ENCODE measurements at regions not wholly inside any gene's neighbourhood (a gene's known extent, or its start where the extent isn't known, plus 50 kb on each side); places are given as distances from the start of the nearest gene placed in this dataset.

DNA sequence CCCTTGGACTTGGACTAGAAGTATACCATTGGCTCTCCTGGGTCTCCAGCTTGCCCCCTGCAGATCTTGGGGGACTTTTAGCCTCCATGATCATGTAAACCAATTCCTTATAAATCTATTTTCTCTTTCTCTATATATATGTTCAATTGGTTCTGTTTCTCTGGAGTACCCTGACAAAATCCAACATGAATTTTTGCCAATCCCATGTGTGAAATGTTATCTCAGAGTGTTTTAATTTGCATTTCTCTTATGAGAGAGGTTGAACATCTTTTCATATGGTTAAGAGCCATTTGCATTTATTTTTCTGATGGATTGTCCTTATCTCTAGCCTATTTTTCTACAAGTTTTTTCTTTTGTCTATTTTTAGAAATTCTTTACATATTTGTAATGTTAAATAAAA is 131.7 kb upstream of the NEO1 start:
- no peak for DNase-seq (ENCODE audit: low spot score)

DNA sequence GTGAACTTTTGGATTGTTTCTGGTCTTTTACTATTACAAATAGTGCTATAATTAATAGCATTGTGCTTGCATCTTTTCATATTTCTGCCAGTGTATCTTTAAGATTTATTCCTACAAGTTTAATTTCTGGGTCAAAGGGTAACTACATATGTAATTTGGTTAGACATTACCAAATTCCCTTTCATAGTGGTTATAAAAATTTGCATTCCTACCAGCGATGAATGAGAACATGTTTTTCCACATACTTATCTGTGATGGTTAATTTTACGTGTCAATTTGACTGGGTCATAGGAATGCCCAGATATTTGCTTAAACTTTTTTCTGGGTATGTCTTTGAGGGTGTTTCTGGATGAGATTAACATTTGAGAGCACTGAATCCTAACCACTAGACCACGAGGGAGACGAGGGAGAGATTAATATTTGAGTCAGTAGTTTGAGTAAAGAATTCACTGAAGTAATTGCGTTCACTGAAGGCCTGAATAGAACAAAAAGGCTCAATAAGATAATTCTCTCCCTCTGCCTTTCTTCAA is 132.3 kb upstream of the NEO1 start:
- DNase-seq (ENCODE audit: low spot score), result no peak

DNA sequence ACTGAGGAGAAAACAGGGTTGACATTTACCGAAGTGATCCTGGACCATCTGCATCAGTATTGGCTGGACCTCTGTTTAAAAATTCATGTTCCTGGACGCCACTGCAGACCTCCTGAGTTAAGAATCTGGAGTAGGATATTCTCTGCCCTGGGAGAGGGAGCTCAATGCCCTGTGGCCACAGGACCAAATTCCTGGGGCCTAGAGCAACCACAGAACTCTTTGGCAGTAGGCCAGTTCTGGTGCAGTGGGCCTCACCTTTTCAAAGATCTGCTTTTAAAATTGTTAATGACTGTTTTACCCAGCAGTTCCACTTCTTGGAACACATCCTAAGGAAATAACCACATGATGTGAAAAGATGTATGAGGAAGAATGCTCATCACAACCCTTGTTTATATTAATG is 133.3 kb upstream of the ADPGK start:
- peak; percentile 7 for DNase-seq (ENCODE audit: low spot score)

DNA sequence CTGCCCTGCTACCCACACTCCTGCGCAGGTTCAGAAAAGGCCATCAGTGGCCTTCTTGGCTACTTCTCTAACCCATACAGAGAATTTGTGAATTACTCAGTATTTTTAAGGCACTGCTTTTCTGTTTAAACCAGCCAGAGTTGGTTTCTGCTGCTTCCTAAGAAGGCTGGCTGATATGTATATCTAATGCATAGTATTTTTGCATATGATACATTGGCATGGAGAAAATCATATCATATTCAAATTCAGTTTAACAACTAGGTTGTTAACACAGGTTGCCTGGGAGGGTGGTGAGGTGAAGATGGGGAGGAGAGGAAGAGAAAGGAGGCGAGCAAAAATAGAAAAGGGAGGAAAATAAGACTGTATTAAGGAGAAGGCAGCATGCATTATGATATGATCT is 132.8 kb upstream of the ADPGK start:
- DNase-seq (ENCODE audit: low spot score), result no peak

DNA sequence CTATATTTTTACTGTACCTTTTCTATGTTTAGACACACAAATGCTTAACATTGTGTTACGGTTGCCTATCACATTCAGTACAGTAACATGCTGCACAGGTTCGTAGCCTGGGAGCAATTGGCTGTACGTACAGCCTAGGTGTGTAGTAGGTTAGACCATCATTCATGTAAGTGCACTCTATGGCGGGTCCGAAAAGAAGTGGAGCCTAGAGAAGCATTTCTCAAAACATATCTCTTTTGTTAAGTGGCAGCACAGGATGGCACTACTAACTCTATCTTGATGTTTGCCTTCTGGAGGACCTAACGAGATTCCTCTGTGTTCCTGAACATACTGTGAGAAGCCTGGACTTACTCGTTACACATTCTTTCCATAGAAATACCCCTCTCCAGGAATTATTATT is 132.3 kb upstream of the ADPGK start:
- no peak for DNase-seq (ENCODE audit: low spot score)

DNA sequence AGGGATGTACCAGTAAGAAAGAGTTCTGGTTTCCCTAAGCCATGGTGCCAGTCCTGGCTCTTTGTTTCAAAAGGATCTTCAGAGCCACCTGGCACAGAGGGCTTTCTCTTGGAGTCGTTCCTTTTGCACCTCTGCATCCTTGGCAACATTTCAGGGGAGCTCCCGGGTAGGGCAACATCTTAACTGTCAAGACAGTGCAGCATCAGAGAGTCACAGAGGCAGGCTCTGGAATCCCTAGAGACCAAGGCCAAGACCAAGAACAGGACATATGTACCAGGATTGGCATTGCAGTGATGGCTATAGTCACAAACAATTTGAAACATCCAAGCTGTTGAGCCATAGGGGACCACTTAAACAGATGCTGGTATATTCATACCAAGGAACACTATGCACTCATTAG is 129.4 kb upstream of the ADPGK start:
- no peak for DNase-seq (ENCODE audit: low spot score)

DNA sequence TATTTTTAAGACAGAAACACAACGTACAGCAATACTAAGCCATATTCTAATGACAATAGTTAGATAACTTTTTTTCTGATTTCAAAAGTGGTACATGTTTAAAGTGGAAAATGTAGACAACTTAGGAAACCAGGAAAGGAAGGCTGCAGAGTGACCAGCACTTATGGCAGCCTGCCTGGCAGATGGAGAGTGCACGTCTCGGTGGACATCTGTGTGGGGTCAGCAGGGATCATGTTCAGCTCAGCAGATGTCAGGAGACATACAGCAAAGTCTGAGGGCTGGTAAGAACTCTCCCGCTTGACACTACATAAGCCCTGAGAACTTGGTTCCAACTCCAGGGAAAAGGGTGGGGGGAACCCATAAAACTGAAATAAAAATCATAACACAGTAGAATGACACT is 128.6 kb upstream of the ADPGK start:
- DNase-seq (ENCODE audit: low spot score), result no peak

DNA sequence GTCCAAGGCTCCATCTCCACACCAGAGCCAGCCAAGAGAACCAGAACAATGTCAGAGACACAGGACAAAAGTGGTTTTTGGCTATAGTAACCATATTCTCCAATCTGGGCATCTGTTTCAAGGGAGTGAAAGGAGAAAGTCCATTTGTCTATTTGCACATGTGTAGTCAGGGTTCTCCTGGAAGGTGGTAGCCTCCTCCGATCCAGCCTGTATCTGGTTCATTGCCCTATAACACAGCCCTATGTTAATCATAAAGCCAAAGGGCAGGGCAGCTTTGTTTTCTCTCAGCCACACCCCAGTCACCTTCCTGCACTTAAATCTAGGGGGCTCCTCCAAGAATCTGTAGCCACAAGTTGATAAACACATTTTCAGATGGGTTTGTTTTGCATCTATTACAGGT is 128.1 kb upstream of the ADPGK start:
- no peak for DNase-seq (ENCODE audit: low spot score)

DNA sequence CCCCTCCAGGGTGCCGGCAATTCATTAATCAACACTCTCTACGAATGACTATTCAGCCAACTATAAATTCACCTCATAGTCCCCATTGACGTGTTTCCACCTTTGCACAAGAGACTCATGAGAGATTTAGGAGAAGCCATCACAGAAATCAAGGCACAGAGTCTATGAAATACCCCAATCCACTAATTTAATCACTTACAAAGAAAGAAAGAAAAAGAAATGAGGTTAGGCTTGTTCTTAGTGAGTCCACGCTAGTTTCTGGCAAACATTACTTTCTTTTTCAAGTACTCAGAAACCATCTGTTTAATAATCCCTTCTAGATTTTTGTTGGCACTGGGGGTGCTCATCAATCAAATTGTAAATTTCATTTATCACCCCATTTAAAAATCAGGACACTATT is 125.2 kb upstream of the ADPGK start:
- no peak for DNase-seq (ENCODE audit: low spot score)

DNA sequence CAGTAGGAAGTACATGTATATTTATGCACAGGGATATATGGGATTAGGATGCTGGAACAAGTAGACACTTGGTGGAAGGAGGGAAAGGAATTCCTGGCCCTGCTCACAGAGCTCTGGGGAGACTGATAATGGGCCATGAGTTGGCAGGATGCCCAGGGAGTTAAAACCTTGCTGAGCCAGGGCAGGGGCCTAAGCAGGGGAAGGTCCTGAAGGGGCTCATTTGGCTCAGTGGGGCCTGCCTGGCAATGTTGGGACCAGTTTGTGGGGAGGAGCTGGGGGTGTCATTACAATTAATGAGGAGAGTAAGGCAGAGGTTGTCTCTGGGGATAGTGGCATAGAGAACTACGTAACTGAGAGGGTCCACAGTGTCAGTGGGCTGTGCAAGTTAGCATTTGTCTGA is 124.2 kb upstream of the ADPGK start:
- DNase-seq (ENCODE audit: low spot score), result no peak

DNA sequence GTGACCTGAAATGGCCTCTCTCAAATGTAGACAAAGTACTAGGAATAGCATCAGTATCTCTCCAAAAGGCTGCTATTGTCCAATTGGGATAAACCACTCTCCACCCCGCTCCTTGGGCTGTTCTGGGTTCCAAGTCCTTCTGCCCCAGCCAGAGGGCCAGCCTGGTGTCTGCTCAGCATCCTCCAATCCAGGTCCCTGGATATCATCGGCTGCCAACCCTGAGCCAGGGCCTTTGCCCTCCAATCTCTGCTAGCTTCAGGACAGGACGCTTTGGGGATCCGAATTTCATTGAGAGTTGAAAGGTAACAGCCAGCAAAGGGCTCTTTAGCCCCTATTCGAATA is 119.3 kb upstream of the ADPGK start:
- no peak for DNase-seq (ENCODE audit: low spot score)

DNA sequence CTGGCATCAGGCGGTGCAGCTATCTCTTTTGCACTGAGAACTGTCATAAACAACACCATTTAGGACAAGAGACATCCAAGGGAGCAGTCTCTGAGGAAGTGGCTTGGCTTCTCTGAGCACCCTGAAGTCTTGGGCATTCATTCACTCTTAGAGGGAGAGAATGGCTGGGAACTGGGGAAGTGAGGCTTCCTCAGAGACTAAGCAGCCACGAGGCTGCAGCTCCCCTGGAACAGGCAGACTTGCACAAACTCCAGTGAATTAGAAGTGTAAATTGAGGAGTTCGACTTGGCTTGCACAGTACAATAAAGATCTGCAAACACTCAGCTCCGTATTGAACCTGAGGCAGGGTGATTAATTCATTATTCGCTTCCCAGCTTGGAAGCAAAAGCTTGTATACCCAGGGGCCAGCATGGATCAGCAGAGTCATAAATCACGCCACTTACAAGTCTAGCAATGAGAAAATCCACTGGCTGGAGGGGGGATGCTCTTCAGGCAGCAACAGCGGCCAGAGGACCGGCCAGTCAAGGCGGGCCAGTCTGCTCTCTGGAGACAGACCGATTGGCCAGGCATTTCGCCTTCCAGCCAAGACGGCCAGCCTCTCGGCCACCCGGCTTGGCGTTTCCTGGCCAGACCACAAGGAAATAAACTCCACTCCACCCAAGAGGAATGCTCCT is 118.8 kb upstream of the ADPGK start:
- peak; percentile 25 for DNase-seq (ENCODE audit: low spot score)

DNA sequence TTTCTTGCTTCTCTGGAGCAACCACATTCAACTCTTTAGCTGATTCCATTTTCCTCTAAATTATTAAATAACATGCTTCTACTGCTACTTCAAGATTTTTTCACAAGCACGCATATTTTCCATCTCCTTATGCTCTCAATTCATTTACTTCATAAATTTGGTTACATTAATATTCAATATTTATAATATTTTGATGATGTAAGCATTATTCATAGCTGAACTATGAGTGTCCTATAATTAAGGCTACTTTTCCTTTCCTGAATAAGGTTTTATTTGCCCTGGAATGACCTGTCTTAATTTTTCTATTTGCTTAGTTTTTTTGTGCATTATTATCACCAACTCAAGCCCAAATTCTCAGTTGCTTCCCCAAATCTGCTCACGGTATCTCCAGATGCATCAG is 109.4 kb upstream of the ADPGK start:
- DNase-seq (ENCODE audit: low spot score), result no peak

DNA sequence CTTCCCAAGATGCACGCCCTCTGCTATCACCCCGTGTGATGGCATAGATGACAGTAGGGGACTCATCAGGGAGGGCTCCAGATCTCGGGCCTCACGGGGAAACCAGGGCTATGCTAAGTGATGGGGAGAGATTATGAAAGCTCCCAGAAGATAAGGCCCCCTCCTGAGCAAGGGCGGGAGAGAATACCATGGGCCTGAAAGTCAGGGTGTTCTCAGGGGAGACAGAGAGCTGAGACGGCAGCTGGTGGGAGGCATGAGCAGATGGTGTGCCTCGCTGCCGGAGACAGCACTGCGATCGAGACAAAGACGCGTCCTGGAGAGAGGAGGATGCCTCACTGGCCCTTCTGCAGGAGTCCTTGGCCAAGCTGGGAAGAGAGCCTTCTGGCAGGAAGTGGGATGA is 106.5 kb upstream of the ADPGK start:
- no peak for DNase-seq (ENCODE audit: low spot score)

DNA sequence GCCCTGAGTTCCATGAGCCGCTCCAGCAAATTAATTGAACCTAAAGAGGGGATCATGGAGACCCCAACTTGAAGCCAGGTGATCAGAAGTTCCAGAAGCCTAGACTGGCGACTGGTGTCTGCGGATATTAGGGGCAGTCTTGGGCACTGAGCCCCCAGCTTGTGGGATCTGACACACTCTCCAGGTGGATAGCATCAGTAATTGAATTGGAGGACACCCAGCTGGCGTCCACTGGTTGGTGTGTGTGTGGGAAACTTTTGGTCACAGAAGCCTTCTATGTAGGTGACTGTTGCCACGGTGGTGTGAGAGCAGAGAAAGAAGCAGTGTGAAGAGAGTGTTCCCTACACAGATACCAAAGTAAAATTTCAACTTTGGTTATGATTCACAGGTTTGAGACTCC is 106.0 kb upstream of the ADPGK start:
- DNase-seq (ENCODE audit: low spot score), result no peak

DNA sequence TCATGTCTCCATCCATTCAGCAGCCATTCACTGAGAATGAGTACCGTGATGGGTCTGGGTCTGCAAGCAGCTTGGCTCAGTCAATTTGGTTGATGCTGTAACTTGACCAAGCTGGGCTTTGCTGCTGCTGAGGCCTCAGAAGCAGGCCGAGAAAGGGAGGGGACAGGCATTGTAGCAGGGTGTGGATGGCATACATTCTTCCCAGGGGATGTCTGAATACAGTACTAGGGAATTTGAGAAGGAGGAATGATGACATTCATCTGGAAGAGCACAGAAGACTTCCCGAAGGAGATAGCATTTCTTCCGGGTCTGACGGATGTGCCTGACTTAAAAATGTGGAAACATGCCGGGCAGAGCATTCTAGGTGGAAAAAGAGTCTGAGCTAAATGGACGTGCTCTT is 105.3 kb upstream of the ADPGK start:
- DNase-seq (ENCODE audit: low spot score), result no peak

DNA sequence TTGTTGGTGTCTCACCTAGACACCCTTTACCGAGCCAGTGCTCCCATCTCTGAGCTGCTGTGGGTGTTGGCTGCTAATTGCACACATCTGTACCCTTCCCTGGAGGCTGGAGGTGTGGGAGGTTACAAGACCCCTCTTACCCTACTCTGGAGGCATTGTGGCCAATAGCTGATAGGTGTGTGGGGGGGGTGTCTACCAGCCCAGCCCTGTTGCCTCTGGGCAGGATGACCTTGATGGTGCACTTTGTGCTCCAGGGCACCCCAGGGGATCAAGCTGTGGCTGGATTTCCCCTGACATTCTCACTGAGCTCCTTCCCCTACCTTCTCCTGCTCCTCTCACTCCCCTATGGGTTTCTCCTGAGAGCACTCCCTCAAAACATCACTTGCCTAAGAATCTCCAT is 104.7 kb upstream of the ADPGK start:
- DNase-seq (ENCODE audit: low spot score), result no peak

DNA sequence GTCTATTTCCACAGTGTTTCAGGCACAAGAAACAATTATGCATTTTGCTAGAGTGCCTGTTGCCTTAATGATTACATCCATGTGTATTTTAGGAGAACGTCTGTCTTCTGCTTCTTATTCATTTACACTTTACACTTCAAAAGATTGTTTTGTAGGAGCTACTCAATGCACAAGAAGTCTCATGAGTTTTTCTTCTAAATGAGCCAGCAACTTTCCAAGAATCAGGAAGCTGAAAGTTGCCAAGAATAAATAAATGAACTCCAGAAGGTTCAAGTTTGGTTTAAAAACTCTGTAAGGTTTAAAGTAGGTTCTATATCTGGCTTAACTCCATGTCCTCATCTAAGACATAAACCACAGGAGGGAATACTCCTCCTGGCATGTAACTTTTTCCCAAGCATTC is 103.8 kb upstream of the ADPGK start:
- DNase-seq (ENCODE audit: low spot score), result no peak

DNA sequence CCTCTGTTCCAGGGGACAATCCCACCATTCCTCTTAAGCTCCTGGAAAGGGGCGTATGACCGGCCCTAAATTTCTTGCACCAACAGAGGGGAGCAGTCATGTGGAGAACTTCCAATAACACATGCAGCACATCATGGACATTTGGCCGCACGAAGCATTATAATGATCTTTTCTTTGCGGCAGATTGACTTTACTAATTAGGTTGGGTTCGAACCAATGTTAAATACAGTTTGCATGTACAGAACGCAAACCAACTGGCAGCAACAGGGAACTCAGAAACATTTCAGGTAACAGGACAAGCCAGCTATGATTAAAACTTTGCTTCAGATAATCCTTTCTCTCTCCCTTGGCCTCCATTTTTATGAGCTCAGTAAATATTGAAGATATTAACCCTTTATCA is 100.8 kb upstream of the ADPGK start:
- DNase-seq (ENCODE audit: low spot score), result no peak

DNA sequence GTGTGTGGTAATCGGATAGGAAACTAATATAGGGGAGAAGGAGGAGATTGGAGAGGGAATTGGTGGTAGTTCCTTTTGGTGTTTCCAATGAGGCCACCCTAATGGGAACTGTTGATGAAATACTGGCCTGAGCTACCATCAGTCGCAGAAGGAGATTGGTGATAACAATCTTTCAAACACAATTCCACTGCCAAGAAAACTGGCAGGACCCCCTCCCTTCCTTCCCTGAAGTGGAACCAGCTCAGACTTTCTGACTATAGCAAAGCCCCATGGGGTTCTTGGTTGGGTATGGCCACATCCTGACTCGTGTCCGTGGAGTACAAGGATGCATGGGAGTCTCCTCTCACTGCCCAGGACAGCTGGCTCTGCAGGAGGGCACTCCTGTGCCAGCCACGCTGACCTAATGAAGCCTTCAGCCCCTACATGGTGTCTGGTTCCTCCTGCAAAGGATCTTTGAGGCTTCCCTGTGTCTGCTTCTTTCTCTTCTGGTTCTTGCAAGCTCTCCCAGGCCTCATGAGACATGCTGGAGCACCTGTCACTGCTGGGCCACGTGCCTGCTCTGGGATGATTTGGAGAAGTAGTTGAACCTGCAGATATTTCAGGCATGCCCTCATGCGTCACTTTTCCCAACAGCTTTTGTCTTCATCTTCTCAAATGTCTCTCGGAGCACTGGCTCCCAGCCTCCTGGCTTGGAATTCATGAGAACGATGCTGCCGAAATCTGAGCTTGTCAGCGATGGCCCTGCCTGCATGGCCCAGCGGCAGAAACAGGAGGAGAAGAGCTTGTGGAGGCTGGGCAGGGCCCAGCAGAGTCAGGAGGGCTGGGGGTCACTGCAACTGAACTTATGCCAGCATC is 90.0 kb upstream of the ADPGK start:
- DNase-seq (ENCODE audit: low spot score), result no peak

DNA sequence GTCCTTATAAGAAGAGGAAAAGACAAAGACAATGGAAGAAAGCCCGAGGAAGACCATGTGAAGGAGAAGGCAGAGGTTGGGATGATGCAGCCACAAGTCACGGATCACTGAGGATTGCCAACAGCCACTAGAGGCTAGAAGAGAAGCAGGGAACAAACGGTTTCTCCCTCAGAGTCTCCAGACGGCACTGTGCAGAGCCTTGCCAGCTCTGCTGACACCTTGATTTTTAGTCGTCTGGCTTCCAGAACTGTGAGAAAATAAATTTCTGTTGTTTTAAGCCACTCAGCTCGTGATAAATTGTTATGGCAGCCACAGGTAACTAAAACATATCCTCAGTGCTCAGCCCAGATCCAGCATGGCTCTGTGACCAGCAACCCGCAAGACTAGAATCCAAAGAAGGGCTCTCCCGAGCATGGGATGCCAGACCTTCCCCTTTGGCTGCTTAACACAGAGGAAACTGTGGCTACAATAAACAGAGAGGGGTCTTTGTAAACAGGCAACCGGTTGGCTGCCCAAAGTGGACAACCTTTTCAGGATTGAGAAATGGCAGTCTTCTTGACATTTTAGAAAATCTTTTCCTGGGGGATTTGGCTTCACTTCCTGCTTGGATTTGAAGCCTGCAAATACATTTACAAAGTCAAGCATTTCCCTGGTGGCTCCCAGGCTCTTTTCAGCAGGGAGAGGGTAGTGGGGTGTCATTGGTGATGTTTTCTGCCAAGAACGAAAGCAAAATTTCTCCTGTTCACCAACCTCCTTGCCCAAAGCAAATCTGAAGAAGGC is 88.7 kb upstream of the ADPGK start:
- DNase-seq (ENCODE audit: low spot score), result no peak

DNA sequence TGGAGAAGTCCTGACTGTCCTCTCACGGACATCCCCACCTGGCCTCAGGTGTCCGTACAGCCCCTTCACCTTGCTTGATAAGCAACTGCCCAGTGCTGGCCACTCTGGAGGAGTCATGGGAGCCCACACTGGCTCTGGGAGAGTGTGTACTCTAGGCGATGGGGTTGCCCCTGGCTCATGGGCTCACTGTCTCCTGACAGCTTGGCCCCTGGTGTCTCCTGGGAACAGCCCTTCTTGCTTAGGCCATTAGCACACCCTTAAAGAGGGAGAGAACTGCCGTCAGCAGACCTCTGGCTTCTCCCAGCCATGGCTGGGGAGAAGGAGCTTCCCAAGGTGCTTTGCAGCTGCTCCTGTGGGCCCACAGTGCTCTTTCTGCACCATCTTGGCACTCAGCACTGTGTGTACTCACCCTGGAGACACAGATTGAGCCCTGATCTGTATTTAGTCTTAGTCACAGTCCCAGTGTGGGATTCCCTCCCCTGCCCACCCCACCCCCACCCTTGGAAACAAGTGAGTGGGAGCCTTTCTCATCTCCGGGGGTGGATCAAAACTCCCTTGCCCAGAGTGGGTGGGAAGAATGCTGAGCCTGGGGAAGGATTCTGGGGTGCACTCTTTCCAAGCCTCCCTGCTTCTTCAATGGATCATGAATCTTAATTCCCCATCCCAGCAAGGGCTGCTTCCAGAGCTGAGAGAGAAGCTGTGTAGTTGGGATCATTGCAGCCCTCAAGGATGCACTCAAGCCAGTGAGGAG is 83.5 kb upstream of the ADPGK start:
- no peak for DNase-seq (ENCODE audit: low spot score)
